Testis (tissue), 2 donors: ENCODE measurements at regions not wholly inside any gene's neighbourhood (a gene's known extent, or its start where the extent isn't known, plus 50 kb on each side); places are given as distances from the start of the nearest gene placed in this dataset.

Experiments used
- DNase-seq: peaks from one replicate; pipeline ENCODE4 v3.0.0-alpha.2; 2019
- H3K27ac ChIP-seq, 2 donors: fragments of 200-600 bp; sonication (generic); one replicate each; pipeline ENCODE4 v1.5.1; 2019
- H3K27me3 ChIP-seq: fragments of 200-600 bp; sonication (generic); one replicate; pipeline ENCODE4 v1.5.1; 2019
- H3K36me3 ChIP-seq: fragments of 200-600 bp; sonication (generic); one replicate; pipeline ENCODE4 v1.5.1; 2017; ENCODE audit warnings: low read depth; ENCODE audit errors: missing control alignments
- H3K4me1 ChIP-seq: fragments of 200-600 bp; sonication (generic); one replicate; pipeline ENCODE4 v1.5.1; 2019
- H3K4me3 ChIP-seq, 2 donors: fragments of 200-600 bp; sonication (generic); one replicate each; pipeline ENCODE4 v1.5.1; 2017 to 2019
- H3K9me3 ChIP-seq: fragments of 200-600 bp; sonication (generic); one replicate; pipeline ENCODE4 v1.5.1; 2017
- POLR2A ChIP-seq: fragments of 450-650 bp; IDR thresholded peaks from one replicate; pipeline ENCODE4 v1.6.1; 2017; ENCODE audit warnings: antibody characterized with exemption, mild to moderate bottlenecking, moderate library complexity
- WGBS, 2 donors: methylation state at CpG; one replicate each; pipeline ENCODE4 v1.1.5; 2018; 5-methylcytosine and 5-hydroxymethylcytosine counted together
- intact Hi-C: fragments of 100-400 bp; cut with DNase I; formaldehyde crosslinking; loops from one replicate; pipeline ENCODE4 v1.15.1; 2023; ENCODE audit warnings: low total_unique reads
- TF ChIP-seq, protein P1 (sequence below), 3 experiments: fragments of 450-650 bp in 2 of 3; fragments of 200-600 bp in 1 of 3; sonication (generic) in 1 of 3; IDR thresholded peaks; one replicate each; pipeline ENCODE4 v1.5.1; 2016 to 2019; ENCODE audit warnings: antibody characterized with exemption in 3 of 3, mild to moderate bottlenecking in 2 of 3, moderate library complexity in 1 of 3

DNA sequence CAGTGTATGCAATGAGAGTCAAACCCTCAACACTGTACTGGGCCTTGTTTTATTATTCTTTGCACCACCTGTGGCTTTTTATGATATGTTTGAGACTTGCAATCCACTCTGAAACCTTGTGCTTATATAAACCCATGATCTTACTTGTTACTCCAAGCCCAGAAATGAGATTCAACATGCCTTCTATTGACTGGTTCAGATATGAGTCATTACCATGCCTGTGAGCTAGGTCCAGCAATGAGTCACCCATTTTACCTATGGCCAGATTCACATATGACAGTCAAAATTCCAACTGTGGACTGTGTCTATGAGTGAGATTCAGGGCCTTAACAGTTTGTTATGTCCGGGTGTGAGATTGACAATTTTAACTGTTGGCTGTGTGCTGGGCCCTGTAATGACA lies 1846.1 kb downstream of the TP53TG3F start:
- H3K4me3 ChIP-seq: no peak overlapping the region
- WGBS, 2 donors: 74 to 80% methylated on average over 1 of the region's 1 CpG
- no peak for TF ChIP-seq POLR2A
- TF ChIP-seq, protein P1, sequence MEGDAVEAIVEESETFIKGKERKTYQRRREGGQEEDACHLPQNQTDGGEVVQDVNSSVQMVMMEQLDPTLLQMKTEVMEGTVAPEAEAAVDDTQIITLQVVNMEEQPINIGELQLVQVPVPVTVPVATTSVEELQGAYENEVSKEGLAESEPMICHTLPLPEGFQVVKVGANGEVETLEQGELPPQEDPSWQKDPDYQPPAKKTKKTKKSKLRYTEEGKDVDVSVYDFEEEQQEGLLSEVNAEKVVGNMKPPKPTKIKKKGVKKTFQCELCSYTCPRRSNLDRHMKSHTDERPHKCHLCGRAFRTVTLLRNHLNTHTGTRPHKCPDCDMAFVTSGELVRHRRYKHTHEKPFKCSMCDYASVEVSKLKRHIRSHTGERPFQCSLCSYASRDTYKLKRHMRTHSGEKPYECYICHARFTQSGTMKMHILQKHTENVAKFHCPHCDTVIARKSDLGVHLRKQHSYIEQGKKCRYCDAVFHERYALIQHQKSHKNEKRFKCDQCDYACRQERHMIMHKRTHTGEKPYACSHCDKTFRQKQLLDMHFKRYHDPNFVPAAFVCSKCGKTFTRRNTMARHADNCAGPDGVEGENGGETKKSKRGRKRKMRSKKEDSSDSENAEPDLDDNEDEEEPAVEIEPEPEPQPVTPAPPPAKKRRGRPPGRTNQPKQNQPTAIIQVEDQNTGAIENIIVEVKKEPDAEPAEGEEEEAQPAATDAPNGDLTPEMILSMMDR (IDR thresholded peaks at IDR 0.05): no peak
- no peaks in the 10 kb centered on the region for H3K36me3 ChIP-seq
- H3K27ac ChIP-seq: no peak overlapping the region
- no peaks in the 10 kb centered on the region for H3K27me3 ChIP-seq
- no peak for DNase-seq
- no peaks in the 10 kb centered on the region for H3K9me3 ChIP-seq
- H3K4me1 ChIP-seq: no peaks in the 10 kb centered on the region
- intact Hi-C loops: no loop called here

DNA sequence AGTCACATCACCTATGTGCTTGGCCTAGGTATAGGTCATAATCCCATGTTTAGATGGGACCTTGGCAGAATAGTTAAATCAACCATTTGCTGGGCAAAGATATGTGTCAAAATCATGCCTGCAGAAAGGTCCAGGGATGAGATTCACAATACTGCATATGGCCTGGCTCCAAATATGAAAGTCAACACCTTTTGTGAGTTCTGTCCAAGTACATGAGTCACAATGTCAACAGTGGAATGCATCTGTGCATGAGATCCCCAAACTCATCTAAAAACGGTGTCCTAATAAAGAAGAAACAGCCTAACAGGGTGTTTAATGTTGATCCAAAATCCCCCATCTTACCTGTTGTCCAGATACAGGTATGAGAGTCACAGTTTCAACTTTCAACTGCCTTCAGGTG lies 1847.5 kb downstream of the TP53TG3F start:
- Histone ChIP-seq H3K27ac (no peak overlapping the region), H3K27me3 (no peaks in the 10 kb centered on the region), H3K36me3 (no peaks in the 10 kb centered on the region), H3K9me3 (no peaks in the 10 kb centered on the region), H3K4me1 (no peaks in the 10 kb centered on the region), H3K4me3 (no peak overlapping the region)
- DNase-seq: no peak
- WGBS, 2 donors: 14 to 33% methylated on average over 1 of the region's 1 CpG
- TF ChIP-seq, protein P1 (IDR thresholded peaks at IDR 0.05): no peak
- TF ChIP-seq POLR2A: no peak
- intact Hi-C loops: no loop called here

DNA sequence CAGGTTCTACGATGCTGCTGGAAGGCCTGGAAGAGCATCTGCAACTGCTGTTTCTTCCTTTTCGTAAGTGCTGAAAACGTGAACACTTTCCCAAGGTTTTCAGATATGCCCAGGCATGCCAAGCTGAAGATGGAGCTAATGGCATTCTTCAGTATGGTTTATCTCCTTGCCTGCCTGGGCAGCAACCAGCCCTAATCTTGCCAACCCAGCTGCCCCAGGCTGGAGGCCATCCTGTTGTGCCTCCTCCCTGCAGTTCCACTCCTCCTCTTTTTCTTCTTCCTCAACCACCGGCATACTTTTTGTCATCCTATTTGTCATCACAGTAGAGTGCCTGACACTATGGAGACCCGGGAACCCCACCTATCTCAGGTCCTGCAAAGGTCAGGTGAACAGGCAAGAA lies 1849.3 kb downstream of the TP53TG3F start:
- H3K27ac ChIP-seq: no peak overlapping the region
- H3K36me3 ChIP-seq: no peaks in the 10 kb centered on the region
- H3K27me3 ChIP-seq: no peaks in the 10 kb centered on the region
- WGBS, 2 donors: 70 to 78% methylated on average over 3 to 5 of the region's 5 CpGs
- no peaks in the 10 kb centered on the region for H3K9me3 ChIP-seq
- no peak for DNase-seq
- H3K4me1 ChIP-seq: no peaks in the 10 kb centered on the region
- TF ChIP-seq POLR2A: no peak
- TF ChIP-seq, protein P1 (IDR thresholded peaks at IDR 0.05): no peak
- no peak overlapping the region for H3K4me3 ChIP-seq
- intact Hi-C loops: no loop called here

DNA sequence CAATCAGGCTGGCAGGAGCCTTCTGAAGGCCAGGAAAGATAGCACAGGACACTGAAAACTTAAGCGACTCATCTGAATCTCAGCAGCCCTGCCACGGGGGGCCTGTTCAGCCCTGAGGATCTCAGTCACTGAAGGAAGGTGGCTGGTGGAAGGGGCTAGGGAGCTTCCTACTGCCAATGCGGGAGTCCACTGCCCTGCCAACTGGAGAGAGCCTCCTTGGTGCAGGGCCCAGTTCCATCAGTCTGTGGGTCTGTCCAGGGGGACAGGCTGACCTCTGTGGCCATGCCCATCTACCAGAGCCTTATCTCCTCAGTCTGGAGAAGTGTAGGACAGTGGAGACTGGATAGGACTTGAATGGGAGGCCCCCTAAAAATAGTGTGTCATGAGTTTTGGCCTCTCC lies 1851.6 kb downstream of the TP53TG3F start:
- no peaks in the 10 kb centered on the region for H3K27me3 ChIP-seq
- H3K27ac ChIP-seq: no peak overlapping the region
- TF ChIP-seq, protein P1 (IDR thresholded peaks at IDR 0.05): no peak
- TF ChIP-seq POLR2A: no peak
- DNase-seq: no peak
- no peak overlapping the region for H3K4me3 ChIP-seq
- intact Hi-C loops: no loop called here
- H3K9me3 ChIP-seq: no peaks in the 10 kb centered on the region
- no peaks in the 10 kb centered on the region for H3K36me3 ChIP-seq
- WGBS, 2 donors: 74 to 84% methylated on average over 3 of the region's 3 CpGs
- H3K4me1 ChIP-seq: no peaks in the 10 kb centered on the region

DNA sequence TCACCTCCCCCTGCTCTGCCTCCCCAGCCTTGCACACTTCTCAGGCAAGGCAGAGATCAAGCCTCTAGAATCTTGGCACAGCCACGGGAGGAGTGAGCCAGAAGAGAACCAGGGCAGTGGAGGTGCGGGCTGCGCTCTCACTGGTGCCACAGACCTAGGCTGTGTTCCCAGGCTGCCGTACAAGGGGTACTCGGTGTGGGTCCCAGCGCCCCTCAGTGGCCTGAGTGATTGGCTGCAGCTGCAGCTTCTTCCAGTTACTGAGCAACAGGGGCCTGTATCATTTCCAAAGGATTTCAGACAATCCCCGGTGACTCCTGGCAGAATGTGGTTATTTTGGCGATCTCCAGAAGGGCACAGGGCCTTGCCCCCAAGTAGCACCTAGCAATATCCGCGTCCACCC lies 1852.1 kb downstream of the TP53TG3F start:
- TF ChIP-seq POLR2A: no peak
- TF ChIP-seq, protein P1 (IDR thresholded peaks at IDR 0.05): no peak
- no peaks in the 10 kb centered on the region for H3K9me3 ChIP-seq
- H3K4me1 ChIP-seq: no peaks in the 10 kb centered on the region
- no peak for DNase-seq
- H3K27ac ChIP-seq: no peak overlapping the region
- 75 to 76% methylated on average over 5 to 10 of the region's 10 CpGs for whole genome bisulfite sequencing, 2 donors
- no peak overlapping the region for H3K4me3 ChIP-seq
- no peaks in the 10 kb centered on the region for H3K36me3 ChIP-seq
- H3K27me3 ChIP-seq: no peaks in the 10 kb centered on the region
- intact Hi-C loops: no loop called here
